Kidney tubule cell (primary cell): ENCODE measurements at regions not wholly inside any gene's neighbourhood (a gene's known extent, or its start where the extent isn't known, plus 50 kb on each side); places are given as distances from the start of the nearest gene placed in this dataset.

Source experiments
- DNase-seq: peaks from one replicate; pipeline ENCODE4 v3.0.0-alpha.2; 2018; ENCODE audit warnings: low spot score

GRCh38 chr10:8424555-8425211, 370.2 kb downstream of the GATA3 start:
- DNase-seq: no peak

GRCh38 chr10:8428654-8429053, 374.2 kb downstream of the GATA3 start:
- DNase-seq: no peak

- no peak for DNase-seq
These were observed 375.8 kb downstream of the GATA3 start for GRCh38 chr10:8430321-8430720.

DNA sequence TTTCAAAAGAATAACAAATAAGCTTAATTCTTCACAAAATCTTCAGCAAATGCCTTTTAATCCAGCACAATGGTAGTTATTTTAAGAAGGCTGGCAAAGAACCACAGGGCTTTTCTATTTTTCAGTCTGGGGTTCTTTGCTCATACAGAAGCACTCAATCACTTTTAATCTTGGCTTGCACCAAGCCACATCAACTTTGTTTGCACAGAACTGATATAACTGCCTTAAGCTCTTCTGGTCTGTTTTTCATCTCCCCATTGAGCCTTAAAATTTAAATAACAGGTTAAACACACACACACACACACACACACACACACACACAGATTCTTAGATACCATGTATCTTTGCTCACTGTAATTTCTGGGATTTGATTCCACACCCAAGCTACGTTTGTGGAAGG, 377.0 kb downstream of the GATA3 start:
- DNase-seq: no peak

GRCh38 chr10:8435186-8436055, 380.9 kb downstream of the GATA3 start:
- DNase-seq: peak; percentile 37

- DNase-seq: no peak
These were observed 383.4 kb downstream of the GATA3 start for GRCh38 chr10:8437896-8438295.

- no peak for DNase-seq
These were observed 384.1 kb downstream of the GATA3 start for GRCh38 chr10:8438603-8439002.

DNA sequence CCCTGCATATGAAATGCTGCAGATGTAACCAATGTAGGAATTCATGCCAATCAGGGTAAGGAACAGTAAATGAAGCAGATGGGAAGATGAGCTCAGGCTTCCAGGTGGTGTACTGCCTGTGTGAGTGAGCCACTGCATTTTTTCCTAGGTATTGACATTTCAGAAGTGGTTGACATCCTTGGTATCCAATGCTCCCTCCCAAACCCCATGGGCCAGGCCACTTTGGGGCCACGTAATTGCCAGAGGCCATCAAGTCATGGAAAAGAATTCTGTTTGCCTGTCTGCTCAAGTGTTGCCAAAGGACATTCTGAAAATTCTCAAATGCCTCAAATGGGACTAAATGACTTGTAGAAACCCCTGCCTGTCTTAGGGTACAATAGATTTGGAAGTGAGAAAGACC, 384.6 kb downstream of the GATA3 start:
- DNase-seq: no peak

- DNase-seq: no peak
These were observed 390.1 kb downstream of the GATA3 start for GRCh38 chr10:8444630-8445029.

DNA sequence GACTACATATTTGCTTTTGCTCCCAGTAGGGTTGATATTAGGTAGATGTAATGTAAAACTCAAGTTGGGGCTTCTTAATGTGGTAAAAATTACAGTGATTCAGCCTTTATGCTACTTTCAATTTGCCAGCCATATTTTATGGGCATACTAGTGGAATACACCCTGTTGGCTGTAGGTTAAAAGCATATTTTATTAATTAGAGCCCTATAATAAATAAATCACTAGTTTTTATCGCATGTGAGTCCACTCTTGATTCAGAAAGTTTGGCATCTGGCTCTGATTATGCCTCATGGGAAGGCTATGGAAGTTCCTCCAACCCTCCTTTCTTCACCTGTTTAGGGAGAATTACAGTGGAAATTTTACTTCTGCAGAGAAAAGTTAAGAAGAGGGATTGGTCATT, 390.9 kb downstream of the GATA3 start:
- no peak for DNase-seq

- no peak for DNase-seq
These were observed 395.4 kb downstream of the GATA3 start for GRCh38 chr10:8449909-8450308.

- no peak for DNase-seq
These were observed 399.1 kb downstream of the GATA3 start for GRCh38 chr10:8453587-8453986.

GRCh38 chr10:8454357-8454756, 399.9 kb downstream of the GATA3 start:
- DNase-seq: no peak

DNA sequence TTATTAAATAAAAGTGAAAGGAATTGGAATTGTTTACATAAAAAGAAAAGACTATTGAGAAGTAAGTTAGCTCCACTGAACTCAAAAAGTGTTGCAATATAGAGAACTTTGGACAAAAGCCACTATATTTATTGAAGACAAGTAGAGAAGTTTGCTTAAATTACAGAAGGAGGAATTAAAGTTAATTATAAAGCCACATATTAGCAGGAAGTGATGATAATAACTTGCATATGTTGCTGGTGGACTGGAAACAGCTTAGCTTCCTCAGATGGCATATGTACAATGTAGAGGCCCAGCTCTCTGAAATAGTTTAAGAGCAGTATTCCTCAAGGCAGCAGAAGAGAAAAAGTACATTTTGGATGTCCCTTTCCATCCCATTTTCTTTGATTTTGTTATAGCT, 400.7 kb downstream of the GATA3 start:
- no peak for DNase-seq

- DNase-seq: no peak
These were observed 401.9 kb downstream of the GATA3 start for GRCh38 chr10:8456386-8456785.

DNA sequence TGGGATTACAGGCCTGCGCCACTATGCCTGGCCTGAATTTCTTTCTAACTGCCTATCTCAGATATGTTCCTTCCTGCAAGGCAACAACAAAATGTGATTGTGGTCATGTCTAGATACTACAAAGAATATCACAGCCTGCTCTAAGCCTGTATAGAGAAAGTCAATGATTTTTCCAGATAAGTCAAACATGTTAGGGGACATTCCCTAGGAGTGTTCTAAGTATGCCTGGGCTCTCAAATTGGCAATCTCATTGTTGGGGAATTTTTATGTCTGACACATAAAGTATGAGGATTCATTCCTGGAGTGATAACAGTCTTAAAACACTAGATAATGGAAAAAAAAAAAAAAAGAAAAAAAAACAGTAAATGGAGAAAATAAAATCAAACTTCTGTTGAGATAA, 406.1 kb downstream of the GATA3 start:
- DNase-seq: no peak

DNA sequence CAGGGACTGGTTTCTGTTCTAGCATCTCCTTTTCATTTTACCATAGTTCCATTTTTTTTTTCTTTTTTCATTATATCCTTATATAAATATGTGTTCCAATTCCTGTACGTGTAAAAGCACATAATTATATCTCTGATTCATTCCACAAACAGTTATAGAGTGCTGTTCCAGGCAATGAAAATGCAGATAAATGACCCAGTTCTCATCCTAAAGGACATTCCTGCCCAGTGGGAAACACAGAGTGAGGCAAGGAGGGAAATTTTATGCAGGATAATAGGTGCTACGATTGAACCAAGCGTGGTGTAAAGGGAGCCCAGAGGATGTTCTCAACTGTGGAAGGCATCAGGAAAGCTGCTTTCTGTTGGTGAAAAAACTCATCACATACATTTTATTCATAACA, 408.1 kb downstream of the GATA3 start:
- DNase-seq: no peak

GRCh38 chr10:8463853-8464252, 409.4 kb downstream of the GATA3 start:
- DNase-seq: no peak

GRCh38 chr10:8468477-8468876, 414.0 kb downstream of the GATA3 start:
- no peak for DNase-seq

- DNase-seq: no peak
These were observed 418.7 kb downstream of the GATA3 start for GRCh38 chr10:8473205-8473604.

DNA sequence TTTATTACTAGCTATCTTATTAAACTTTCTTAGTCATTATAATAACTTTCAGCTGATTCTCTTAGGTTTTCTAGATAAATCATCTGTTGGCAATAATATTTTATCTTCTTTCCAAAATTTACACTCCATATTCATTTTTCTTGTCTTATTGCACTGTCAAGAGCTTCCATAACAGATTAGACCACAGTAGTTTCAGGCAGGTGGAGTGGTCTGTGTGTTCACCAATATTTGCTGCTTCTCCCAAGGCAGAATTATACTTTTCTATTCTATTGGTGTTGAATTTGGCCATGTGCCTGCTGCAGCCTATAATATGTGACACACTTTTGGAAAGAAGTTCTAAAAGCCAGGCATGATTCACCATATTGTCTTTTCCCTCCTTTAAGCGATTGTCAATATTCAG, 422.8 kb downstream of the GATA3 start:
- DNase-seq: no peak

- DNase-seq: no peak
These were observed 427.4 kb downstream of the GATA3 start for GRCh38 chr10:8481718-8482504.

DNA sequence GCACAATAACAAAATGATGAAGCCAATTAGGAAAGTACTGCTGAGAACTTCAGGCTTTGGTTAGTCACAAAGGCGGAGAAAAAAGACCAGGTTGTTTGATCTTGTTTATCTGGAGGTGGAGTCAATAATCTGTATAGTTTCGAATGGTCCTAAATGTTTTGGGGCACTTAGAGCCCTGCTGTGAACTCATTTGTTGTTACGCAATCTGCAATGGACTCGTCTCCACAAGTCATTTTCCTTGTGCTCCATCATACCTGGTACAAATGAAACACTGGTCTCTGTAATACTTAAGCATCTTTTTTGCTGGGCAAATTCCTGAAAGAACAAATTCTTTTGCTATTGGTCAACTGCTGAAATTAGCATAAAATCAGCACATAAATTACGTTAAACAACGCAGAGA, 430.5 kb downstream of the GATA3 start:
- no peak for DNase-seq
